Stimulated activated CD4-positive, alpha-beta T cell treated with anti-CD3 and anti-CD28 coated beads, Interleukin-4, amount 100 ng/mL, for 1 hour (primary cell): ENCODE measurements at regions not wholly inside any gene's neighbourhood (a gene's known extent, or its start where the extent isn't known, plus 50 kb on each side); places are given as distances from the start of the nearest gene placed in this dataset.

Experiments used
- DNase-seq: peaks from one replicate; pipeline ENCODE4 v3.0.0-alpha.2; 2020

GRCh38 chr22:49331223-49331815, 496.4 kb downstream of the BRD1 start:
- DNase-seq = no peak

GRCh38 chr22:49330421-49331222, 497.1 kb downstream of the BRD1 start:
- no peak for DNase-seq

- no peak for DNase-seq
Measured at GRCh38 chr22:49329636-49330035, 498.0 kb downstream of the BRD1 start.

GRCh38 chr22:49328630-49329405, 498.9 kb downstream of the BRD1 start:
- DNase-seq = no peak

- DNase-seq = no peak
Measured at GRCh38 chr22:49328118-49328475, 499.6 kb downstream of the BRD1 start.

GRCh38 chr22:49327411-49328117, 500.1 kb downstream of the BRD1 start:
- no peak for DNase-seq

GRCh38 chr22:49326558-49326957, 501.1 kb downstream of the BRD1 start:
- no peak for DNase-seq

- DNase-seq = no peak
Measured at GRCh38 chr22:49325531-49326395, 501.9 kb downstream of the BRD1 start.

GRCh38 chr22:49324527-49325491, 502.9 kb downstream of the BRD1 start:
- no peak for DNase-seq

- DNase-seq = no peak
Measured at GRCh38 chr22:49323751-49324415, 503.8 kb downstream of the BRD1 start.

- DNase-seq = no peak
Measured at GRCh38 chr22:49322861-49323622, 504.6 kb downstream of the BRD1 start.

- DNase-seq = no peak
Measured at GRCh38 chr22:49322231-49322630, 505.4 kb downstream of the BRD1 start.

GRCh38 chr22:49321477-49322055, 506.1 kb downstream of the BRD1 start:
- DNase-seq = no peak

- DNase-seq = no peak
Measured at GRCh38 chr22:49320714-49321476, 506.8 kb downstream of the BRD1 start.

- DNase-seq = no peak
Measured at GRCh38 chr22:49317369-49317768, 510.3 kb downstream of the BRD1 start.

GRCh38 chr22:49312601-49313000, 515.1 kb downstream of the BRD1 start:
- no peak for DNase-seq

GRCh38 chr22:49310354-49310753, 517.3 kb downstream of the BRD1 start:
- DNase-seq = no peak

- DNase-seq = no peak
Measured at GRCh38 chr22:49308300-49308699, 519.4 kb downstream of the BRD1 start.
